HG03558 (cell line): ENCODE measurements at regions not wholly inside any gene's neighbourhood (a gene's known extent, or its start where the extent isn't known, plus 50 kb on each side); places are given as distances from the start of the nearest gene placed in this dataset.

Experiments used
- ATAC-seq: cut with Tn5 transposase; IDR thresholded peaks from one replicate; pipeline ENCODE4 v1.9.1; 2021; ENCODE audit warnings: moderate number of reproducible peaks; ENCODE audit not compliant: unreplicated experiment; ENCODE audit errors: extremely low read depth

GRCh38 chr7:84822941-84823510, 363.8 kb downstream of the SEMA3D start:
- no peak for ATAC-seq

DNA sequence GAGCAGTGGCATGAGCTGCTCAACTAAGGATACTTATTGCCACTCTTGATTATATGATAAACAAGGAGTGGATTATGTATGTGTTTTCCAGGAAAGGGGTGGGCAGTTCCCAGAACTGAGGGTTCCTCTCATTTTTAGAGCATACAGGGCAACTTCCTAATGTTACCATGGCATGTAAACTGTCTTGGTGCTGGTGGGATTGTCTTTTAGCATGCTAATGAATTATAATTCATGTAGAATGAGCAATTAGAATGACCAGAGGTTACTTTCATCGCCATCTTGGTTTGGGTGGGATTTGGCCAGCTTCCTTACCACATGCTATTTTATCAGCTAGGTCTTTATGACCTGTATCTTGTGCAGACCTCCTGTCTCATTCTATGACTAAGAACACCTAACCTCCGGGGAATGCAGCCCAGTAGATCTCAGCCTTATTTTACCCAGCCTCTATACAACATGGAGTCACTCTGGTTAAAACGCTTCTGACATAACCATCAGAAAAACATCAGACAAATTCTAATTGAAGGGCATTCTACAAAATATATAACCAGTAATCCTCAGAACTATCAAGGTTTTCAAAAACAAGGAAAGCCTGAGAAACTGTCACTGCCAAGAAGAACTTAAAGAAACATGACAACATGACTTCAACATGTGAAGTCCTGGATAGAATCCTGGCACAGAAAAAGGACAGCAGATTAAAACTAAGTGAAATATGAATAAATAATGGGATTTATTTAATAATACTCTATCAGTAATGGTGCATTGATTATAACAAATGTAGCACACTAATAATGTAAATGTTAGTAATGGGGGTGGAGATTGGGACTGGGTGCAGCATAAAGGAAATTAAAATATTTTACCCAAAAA, 365.0 kb downstream of the SEMA3D start:
- no peak for ATAC-seq

DNA sequence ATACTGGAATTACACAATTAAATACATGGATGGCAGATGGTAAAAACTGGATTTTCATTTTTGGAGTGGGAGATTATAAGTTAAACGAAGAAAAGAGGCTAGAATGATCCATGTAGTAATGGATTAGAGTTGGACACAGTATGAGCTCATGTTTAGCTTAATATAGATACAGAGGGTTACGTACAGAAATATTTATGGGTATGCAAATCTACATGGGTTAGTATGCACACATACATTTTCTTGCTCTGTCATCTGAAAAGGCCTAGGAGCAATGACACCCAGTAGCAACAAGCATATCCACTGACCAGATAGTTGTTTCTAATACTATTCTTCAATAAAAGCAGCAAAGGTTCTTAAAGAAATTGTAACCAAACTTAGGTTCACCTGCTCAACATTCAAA, 366.4 kb downstream of the SEMA3D start:
- ATAC-seq: no peak

DNA sequence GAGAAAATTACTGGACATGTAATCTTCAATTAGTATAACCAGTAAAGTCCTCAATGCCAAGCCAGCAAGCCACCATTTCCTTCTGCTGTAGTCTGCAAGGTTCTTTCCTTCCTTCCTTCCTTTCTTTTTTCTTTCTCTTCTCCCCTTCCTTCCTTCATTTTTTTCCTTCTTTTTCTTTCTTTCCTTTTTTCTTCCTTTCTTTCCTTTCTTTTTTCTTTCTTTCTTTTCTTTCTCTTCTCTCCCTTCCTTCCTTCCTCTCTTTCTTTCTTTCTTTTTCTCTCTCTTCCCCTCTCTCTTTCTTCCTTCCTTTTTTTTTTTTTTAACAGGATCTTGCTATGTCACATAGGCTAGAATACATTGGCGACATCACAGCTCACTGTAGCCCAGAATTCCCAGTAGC, 369.8 kb downstream of the SEMA3D start:
- ATAC-seq: no peak

- no peak for ATAC-seq
These were observed 373.5 kb downstream of the SEMA3D start for GRCh38 chr7:84813376-84813775.

- ATAC-seq: no peak
These were observed 374.8 kb downstream of the SEMA3D start for GRCh38 chr7:84812021-84812420.

- ATAC-seq: no peak
These were observed 375.5 kb downstream of the SEMA3D start for GRCh38 chr7:84811362-84811761.

DNA sequence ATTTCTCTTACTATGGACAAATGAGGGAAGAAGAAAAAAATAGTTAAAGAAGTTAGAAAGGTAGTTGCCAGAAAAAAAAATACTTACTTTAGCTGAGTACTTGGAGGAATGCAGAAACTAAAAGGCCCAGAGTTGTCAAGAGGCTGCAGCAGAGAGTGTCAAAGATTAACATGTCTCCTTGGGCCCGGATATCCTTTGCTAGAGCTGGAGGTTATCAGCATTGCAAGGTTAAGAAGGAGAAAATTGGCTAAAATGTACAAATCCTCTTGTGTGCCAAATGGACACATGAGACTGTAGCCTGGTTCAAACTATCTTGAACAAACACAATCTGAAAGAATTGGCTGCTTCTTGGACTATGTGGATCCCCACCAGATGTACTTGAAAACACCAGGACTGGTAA, 377.0 kb downstream of the SEMA3D start:
- ATAC-seq: no peak

DNA sequence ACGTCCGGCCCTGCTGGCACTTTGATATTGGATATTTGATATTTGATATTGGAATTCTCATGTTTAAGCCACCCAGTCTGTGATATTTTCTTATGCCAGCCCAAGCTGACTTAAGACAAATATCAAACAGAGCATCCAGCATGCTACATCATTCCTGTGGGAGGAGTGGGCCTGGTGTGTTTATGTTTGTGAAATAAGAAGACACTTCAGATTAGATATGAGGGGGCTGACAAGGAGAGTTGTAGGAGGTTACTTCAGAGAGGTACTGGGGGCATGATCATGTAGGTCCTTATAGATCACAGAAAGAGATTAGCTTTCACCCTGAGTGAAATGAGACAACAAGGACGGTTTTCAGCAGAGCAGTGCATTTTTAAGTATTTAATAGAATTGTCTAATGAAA, 382.9 kb downstream of the SEMA3D start:
- no peak for ATAC-seq

GRCh38 chr7:84801396-84801795, 385.5 kb downstream of the SEMA3D start:
- ATAC-seq: no peak

GRCh38 chr7:84800846-84801245, 386.0 kb downstream of the SEMA3D start:
- ATAC-seq: no peak

GRCh38 chr7:84799106-84799505, 387.8 kb downstream of the SEMA3D start:
- no peak for ATAC-seq

DNA sequence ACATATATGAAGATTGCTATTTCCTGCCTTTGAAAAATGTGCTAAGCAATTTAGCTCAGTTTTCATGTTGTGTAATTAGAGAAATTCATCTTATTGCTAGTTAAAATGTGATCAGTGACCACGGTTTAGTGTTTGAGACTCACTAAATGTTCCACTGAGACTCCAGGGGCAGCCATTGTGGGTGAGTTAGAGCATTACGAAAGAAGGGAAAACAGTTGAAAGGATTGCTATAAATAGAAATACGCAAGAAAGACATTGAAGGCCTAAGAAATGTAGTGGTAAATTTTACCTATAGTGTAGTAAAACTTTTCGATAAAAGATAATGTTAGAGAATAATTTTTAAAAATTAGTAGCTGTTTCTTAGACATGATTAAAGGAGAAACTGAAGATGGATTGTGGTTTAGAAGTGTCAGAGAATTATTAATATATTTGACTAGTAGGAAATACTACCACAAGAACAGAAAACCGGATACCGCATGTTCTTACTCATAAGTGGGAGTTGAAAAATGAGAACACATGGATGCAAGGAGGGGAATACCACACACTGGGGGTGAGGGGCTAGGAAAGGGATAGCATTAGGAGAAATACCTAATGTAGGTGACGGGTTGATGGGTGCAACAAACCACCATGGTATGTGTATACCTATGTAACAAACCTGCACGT, 394.5 kb downstream of the SEMA3D start:
- no peak for ATAC-seq

DNA sequence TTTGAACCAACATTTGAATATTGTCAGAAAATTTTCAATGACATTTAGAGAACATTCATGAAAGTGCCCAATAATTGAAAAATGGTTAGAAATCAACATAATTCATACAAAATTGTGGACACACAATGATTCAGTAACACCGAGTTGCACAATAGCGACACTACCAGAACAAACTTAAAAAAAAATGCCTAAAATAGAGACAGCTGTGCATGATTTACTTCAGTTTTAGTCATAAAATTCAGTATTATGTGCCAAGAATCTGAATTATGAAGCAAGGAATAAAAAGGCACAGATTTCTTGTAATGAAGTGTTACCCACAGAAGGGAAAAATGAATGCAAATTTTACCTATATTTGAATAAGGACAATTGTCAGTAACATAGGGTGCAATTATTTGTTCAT, 396.0 kb downstream of the SEMA3D start:
- no peak for ATAC-seq

- ATAC-seq: no peak
These were observed 400.8 kb downstream of the SEMA3D start for GRCh38 chr7:84786073-84786472.

DNA sequence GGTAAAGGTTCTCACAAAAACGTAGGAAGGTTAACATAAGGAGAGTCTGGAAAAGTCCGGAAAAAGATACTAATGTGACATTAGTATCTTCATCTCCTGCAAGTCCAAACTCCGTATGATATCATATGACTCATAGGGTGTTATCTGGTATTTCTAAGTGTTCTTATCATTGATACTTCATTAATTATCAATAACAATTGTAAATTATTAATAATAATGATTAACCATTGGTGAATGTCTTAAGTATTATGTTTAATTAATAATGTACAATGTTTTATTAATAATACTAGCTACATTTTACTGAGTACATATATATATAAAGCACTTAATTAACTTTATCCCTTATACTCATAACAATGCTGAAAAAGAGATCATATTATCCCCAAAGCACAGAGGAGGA, 402.4 kb downstream of the SEMA3D start:
- no peak for ATAC-seq

- no peak for ATAC-seq
These were observed 403.6 kb downstream of the SEMA3D start for GRCh38 chr7:84783141-84783778.

GRCh38 chr7:84781838-84782237, 405.0 kb downstream of the SEMA3D start:
- no peak for ATAC-seq

GRCh38 chr7:84780158-84781124, 406.4 kb downstream of the SEMA3D start:
- ATAC-seq: no peak

- no peak for ATAC-seq
These were observed 429.1 kb downstream of the SEMA3D start for GRCh38 chr7:84757761-84758160.
